Non-pigmented ciliary epithelial cell (primary cell): ENCODE measurements at regions not wholly inside any gene's neighbourhood (a gene's known extent, or its start where the extent isn't known, plus 50 kb on each side); places are given as distances from the start of the nearest gene placed in this dataset.
"Not testable (repeated sequence)": the region's sequence is repeated elsewhere in the genome, so short reads cannot be mapped to it uniquely, and the experiment has no call there.

Experiments used
- DNase-seq: peaks from one replicate; pipeline ENCODE4 v3.0.0-alpha.2; 2010; ENCODE audit warnings: low read depth

DNA sequence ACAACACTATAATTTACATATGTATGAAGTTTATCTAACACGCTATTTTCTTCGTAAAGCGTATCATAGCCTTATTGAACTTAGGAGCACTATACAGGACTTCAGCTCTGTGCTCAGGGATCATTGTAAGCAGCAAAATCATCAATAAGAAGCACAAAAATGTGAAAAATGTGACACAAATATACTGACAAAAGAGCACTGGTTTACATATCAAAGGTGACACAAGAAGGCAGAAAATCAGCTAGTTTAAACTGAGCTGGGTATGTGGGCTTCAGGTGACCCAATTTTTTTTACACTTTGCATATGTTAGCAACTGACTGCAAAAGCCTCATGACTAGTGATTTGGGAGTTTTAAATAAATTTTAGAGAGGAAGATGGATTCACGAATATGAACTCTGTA, 215.2 kb upstream of the CHORDC1 start:
- no peak for DNase-seq

- DNase-seq, result no peak
These were observed 212.0 kb upstream of the CHORDC1 start for GRCh38 chr11:90434858-90435257.

GRCh38 chr11:90428836-90429235, 206.0 kb upstream of the CHORDC1 start:
- DNase-seq, result no peak

DNA sequence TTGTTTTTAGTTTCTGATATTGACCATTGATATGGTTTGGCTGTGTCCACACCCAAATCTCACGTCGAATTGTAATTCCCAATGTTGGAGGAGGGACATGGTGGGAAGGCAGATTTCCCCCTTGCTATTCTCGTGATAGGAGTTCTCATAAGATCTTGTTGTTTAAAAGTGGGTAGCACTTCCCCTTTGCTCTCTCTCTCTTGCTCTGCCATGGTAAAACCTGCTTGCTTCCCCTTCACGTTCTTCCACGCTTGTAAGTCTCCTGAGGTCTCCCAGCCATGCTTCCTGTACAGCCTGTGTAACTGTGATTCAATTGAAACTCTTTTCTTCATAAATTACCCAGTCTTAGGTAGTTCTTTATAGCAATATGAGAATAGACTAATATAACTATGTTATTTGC, 203.6 kb upstream of the CHORDC1 start:
- no peak for DNase-seq

DNA sequence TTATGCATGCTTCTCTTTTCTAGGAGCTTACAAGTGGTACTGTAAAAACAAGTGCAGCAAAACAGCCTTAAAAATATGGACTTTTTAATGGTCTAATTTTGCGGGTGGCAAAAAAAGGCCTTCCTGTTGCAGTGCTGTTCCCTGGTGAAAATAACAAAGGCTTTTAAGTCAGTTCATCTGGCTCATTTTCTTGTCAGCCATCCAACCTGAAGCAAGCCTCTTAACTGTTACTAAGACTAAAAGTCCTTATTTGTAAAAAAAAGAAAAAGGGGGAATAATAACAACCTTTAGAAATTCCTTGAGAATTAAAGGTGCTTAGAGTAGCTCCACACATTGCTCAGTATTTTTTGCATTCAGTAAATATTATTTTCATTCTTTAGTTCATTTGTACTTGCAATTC, 200.5 kb upstream of the CHORDC1 start:
- no peak for DNase-seq

DNA sequence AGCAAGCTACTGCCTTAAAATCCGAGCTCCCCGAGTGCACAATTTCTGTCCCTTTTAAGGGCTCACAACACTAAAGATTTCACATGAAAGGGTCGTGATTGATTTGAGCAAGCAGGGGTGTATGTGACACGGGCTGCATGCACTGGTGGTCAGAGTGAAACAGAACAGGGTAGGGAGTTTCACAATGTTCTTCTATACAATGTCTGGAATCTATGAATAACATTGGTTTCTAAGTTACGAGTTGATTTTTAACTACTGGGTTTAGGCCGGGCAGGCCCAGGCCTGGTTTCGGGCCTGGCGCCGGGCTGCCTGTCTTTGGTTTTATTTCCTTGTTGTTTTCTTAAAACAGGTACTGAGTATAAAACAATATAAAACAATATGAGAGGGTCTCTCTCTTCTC, 199.9 kb upstream of the CHORDC1 start:
- DNase-seq, result not testable (repeated sequence)

DNA sequence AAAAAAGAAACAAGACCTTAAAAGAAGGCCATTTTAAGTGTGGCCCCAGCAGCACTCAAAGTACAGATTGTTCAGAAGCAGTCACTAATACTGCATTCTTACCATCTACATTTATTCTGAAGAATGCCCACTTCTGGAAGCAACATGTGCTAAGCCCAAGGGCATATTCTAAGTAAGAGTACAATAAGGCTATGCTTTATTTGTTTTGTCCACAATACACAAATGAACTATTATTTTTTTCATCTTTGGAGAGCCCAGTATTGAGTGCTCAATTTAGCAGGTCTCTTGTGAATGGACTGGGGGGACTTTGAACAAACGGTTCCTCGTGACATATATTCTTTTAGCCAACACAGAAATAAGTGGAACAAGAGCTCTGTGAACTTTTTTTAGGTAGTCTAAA, 191.4 kb upstream of the CHORDC1 start:
- no peak for DNase-seq

DNA sequence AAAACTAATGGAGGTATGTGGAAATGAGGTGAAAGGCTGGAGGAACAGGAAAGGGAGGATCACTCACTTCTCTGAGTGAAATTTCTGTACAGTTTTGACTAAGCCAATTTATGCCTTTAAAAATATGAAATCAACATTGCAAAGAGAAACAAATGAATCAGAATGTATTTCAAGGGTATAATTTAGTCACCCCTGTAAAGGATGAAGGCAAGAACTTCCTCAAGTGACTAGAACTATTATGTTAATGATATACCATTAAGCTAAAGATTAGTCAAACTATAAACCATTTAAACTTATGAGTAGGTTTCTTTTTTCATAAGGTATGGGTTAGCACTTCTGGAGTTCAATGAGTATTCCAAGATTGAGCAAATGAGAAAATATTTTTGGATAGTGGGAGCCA, 184.5 kb upstream of the CHORDC1 start:
- DNase-seq, result no peak

DNA sequence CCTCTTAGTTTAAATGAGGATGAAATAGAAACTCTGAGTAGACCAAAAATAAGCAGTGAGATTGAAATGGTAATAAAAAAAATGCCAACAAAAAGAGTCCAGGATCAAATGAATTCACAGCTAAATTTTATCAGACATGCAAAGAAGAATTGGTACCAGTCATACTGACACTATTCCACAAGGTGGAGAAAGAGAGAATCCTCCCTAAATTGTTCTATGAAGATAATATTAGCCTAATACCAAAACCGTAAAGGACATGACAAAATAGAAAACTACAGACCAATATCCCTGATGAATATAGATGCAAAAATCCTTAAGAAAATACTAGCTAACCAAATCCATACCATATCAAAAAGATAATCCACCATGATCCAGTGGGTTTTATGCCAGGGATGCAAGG, 169.8 kb upstream of the CHORDC1 start:
- no peak for DNase-seq

GRCh38 chr11:90391756-90392155, 168.9 kb upstream of the CHORDC1 start:
- no peak for DNase-seq

- DNase-seq, result no peak
These were observed 157.4 kb upstream of the CHORDC1 start for GRCh38 chr11:90380206-90380605.

- DNase-seq, result no peak
These were observed 151.1 kb upstream of the CHORDC1 start for GRCh38 chr11:90373971-90374370.

- DNase-seq, result no peak
These were observed 141.7 kb upstream of the CHORDC1 start for GRCh38 chr11:90364527-90364926.

GRCh38 chr11:90363739-90364138, 140.9 kb upstream of the CHORDC1 start:
- DNase-seq, result no peak

- DNase-seq, result no peak
These were observed 132.4 kb upstream of the CHORDC1 start for GRCh38 chr11:90355200-90355599.

DNA sequence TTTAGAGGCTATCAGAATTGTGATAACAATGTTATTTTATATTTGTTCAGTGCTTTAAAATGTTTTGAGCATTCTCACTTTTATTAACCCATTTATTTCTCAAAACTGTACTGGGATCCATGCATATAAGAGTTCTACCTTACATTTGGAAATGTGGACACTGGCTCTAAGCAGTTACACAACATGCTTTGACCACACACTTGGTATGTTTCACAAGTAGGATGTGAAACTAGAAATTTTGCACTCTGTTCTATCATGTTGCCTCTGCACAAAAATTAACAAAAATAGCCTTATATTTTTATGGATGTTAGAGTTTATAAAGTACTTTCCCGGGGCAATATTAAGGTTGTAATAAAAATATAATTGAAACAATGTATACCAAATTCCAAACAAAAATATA, 126.9 kb upstream of the CHORDC1 start:
- DNase-seq, result no peak

- no peak for DNase-seq
These were observed 121.7 kb upstream of the CHORDC1 start for GRCh38 chr11:90344546-90344945.

DNA sequence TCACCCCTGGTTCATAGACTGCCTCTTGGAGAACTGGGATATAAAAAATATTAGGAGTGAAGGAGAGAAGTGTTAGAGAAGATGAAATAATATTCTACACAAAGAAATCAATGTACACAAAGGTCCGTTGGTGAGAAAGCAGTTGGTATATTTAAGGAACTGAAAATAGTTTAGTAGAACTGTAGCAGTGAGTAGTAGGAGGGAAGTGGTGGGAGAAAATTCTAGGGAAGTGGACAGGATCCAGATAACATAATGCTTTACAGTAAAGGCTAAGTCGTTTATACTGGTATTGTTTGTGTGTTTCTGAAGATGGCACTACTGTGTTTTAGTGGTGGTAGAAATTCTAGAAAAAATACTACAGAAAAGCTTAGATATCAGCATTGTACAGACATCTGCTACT, 120.8 kb upstream of the CHORDC1 start:
- no peak for DNase-seq

GRCh38 chr11:90341986-90342385, 119.1 kb upstream of the CHORDC1 start:
- no peak for DNase-seq

DNA sequence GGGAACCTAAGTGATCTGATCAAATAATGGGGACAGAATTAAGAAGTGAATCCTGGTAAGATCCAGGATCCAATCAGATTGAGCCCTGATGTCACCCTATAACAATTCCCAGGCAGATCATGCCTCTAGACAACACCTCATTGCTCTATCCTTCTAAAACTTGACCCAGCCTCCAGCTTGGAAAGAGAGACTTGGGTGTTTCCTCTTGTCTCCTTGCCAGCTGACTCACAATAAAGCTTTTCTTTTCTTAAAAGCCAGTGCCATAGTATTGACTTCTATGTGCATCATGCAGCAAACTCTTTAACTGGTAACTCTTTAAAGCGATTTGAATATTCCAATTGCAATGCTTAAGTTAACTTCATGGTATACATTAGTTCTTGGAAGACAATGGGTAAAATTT, 109.6 kb upstream of the CHORDC1 start:
- no peak for DNase-seq

DNA sequence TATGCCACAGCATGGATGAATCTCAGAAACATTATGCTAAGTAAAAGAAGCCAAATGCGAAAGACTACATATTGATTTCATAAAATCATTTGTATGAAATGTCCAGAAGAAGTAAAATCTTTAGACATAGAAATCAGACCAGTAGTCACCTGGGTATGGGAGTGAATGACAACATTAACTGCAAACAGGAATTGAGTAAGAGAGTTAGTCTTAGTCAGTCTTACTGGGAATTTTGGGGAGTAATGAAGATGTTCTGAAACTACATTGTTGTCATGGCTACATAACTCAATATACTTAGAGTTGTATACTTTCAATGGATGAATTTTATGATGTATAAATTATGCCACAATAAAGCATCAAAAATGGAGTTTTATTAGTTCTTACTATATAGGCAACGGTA, 107.8 kb upstream of the CHORDC1 start:
- no peak for DNase-seq

DNA sequence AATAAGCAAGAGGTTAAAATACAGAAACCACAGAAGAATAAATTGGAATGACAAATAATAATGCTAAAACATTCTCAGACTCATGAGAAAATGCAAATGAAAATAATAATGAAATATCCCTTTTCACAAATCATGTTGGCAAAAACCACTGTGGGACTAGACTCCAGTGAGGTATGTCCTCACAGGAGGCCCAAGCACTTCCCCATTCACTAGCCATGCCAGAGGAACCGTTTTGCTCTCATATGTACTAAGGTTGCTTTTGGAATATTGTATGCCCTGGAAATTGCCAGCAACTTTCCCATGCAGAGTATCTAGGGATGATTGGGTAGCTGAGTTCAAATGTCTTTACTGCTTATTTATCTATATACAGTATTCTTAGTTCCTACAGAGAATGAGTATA, 106.2 kb upstream of the CHORDC1 start:
- DNase-seq, result no peak

DNA sequence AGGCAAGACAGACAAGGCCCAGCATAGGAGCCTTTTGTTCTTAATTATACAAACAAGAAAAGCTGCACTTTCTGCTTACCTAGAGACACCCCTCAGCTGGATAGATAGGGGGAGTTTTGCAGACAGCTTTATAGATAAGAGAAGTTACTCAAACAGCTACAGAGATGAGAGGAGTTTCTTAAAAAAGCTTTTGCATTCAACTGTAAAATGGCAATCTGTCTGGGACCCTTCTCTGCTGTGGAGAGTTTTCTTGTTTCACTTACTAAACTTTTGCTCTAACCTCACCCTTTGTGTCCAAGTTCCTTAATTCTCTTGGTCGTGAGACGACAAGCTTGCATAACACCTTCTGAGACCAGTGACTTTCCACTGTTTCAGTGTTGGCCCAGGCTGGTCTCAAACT, 103.8 kb upstream of the CHORDC1 start:
- DNase-seq, result no peak

GRCh38 chr11:90323289-90323688, 100.4 kb upstream of the CHORDC1 start:
- DNase-seq, result no peak

GRCh38 chr11:90321018-90321417, 98.2 kb upstream of the CHORDC1 start:
- DNase-seq, result no peak
